GM23338 (cell line): ENCODE measurements at regions not wholly inside any gene's neighbourhood (a gene's known extent, or its start where the extent isn't known, plus 50 kb on each side); places are given as distances from the start of the nearest gene placed in this dataset.
A peak's percentile ranks its signal among the peaks of the same experiment; 100 is the strongest.

Source experiments
- ATAC-seq: fragments of 200-7000 bp; cut with Tn5 transposase; 3 replicates; pipeline ENCODE4 v1.9.1; 2020
- DNase-seq: peaks from one replicate; pipeline ENCODE4 v3.0.0-alpha.2; 2015; ENCODE audit warnings: low spot score
- H2AFZ ChIP-seq: fragments of 200-600 bp; sonication (generic); 2 replicates; pipeline ENCODE4 v1.8.0; 2016; ENCODE audit warnings: antibody characterized with exemption, mild to moderate bottlenecking, moderate library complexity
- H3F3A ChIP-seq: fragments of 200-600 bp; sonication (generic); replicated peaks from 2 replicates; pipeline ENCODE4 v1.8.0; 2017; ENCODE audit warnings: antibody characterized with exemption, mixed run types, low read depth
- H3K27ac ChIP-seq: fragments of 200-600 bp; sonication (generic); 2 replicates; pipeline ENCODE4 v1.6.1; 2016; ENCODE audit warnings: low read depth
- H3K27me3 ChIP-seq: fragments of 200-600 bp; sonication (generic); 2 replicates; pipeline ENCODE4 v1.8.0; 2016; ENCODE audit warnings: mild to moderate bottlenecking, mixed run types, moderate library complexity; ENCODE audit not compliant: insufficient read depth
- H3K36me3 ChIP-seq: fragments of 200-600 bp; sonication (generic); 2 replicates; pipeline ENCODE4 v1.8.0; 2016; ENCODE audit warnings: mild to moderate bottlenecking; ENCODE audit not compliant: insufficient read depth
- H3K4me1 ChIP-seq: fragments of 200-600 bp; sonication (generic); 2 replicates; pipeline ENCODE4 v1.8.0; 2016; ENCODE audit warnings: mild to moderate bottlenecking, moderate library complexity; ENCODE audit not compliant: insufficient read depth
- H3K4me2 ChIP-seq: fragments of 200-600 bp; sonication (generic); 2 replicates; pipeline ENCODE4 v1.7.1; 2017; ENCODE audit warnings: mixed run types
- H3K4me3 ChIP-seq: fragments of 200-600 bp; sonication (generic); 2 replicates; pipeline ENCODE4 v1.6.1; 2016; ENCODE audit warnings: mixed run types
- H3K79me2 ChIP-seq: fragments of 200-600 bp; sonication (generic); replicated peaks from 2 replicates; pipeline ENCODE4 v1.8.0; 2017; ENCODE audit warnings: mild to moderate bottlenecking; ENCODE audit not compliant: insufficient read depth
- H3K9me2 ChIP-seq: fragments of 200-600 bp; sonication (generic); 2 replicates; pipeline ENCODE4 v1.8.0; 2017; ENCODE audit not compliant: insufficient read depth
- H4K20me1 ChIP-seq: fragments of 200-600 bp; sonication (generic); replicated peaks from 2 replicates; pipeline ENCODE4 v1.8.0; 2017; ENCODE audit warnings: mild to moderate bottlenecking; ENCODE audit not compliant: insufficient read depth
- H3K27ac Mint-ChIP-seq: 2 replicates; pipeline ENCODE4 v1.8.0; 2020; ENCODE audit warnings: inconsistent platforms, mild to moderate bottlenecking, moderate library complexity, mixed read lengths
- H3K27me3 Mint-ChIP-seq: 3 replicates; pipeline ENCODE4 v1.8.0; 2022; ENCODE audit warnings: low read depth, mild to moderate bottlenecking, moderate library complexity, mixed read lengths, inconsistent platforms; ENCODE audit not compliant: insufficient read depth, poor library complexity
- H3K36me3 Mint-ChIP-seq: 3 replicates; pipeline ENCODE4 v1.8.0; 2021; ENCODE audit warnings: low read depth, mild to moderate bottlenecking, inconsistent platforms, moderate library complexity, mixed read lengths
- H3K4me1 Mint-ChIP-seq: 3 replicates; pipeline ENCODE4 v1.8.0; 2020; ENCODE audit warnings: mild to moderate bottlenecking, inconsistent platforms, mixed read lengths
- H3K4me3 Mint-ChIP-seq: 3 replicates; pipeline ENCODE4 v1.8.0; 2021; ENCODE audit warnings: moderate library complexity, mild to moderate bottlenecking, inconsistent platforms, mixed read lengths
- H3K9me3 Mint-ChIP-seq: 3 replicates; pipeline ENCODE4 v1.8.0; 2020; ENCODE audit warnings: moderate library complexity, mild to moderate bottlenecking, inconsistent platforms, mixed read lengths
- CREB1 ChIP-seq: fragments of 250-450 bp; sonication (Bioruptor Pico); IDR thresholded peaks from 2 replicates; pipeline ENCODE4 v1.5.0; 2020; ENCODE audit warnings: low read depth, mild to moderate bottlenecking, moderate library complexity
- EZH2 ChIP-seq: fragments of 200-600 bp; sonication (generic); IDR thresholded peaks from one replicate; pipeline ENCODE4 v1.8.0; 2017; ENCODE audit warnings: antibody characterized with exemption, mild to moderate bottlenecking, low read depth; ENCODE audit not compliant: unreplicated experiment
- EZH2phosphoT487 ChIP-seq: fragments of 200-600 bp; sonication (generic); IDR thresholded peaks from one replicate; pipeline ENCODE4 v1.8.1; 2018; ENCODE audit warnings: antibody characterized with exemption; ENCODE audit not compliant: unreplicated experiment
- JUNB ChIP-seq: IDR thresholded peaks from one replicate; pipeline ENCODE4 v1.6.1; 2016; ENCODE audit warnings: antibody characterized with exemption; ENCODE audit not compliant: unreplicated experiment
- NANOG ChIP-seq: IDR thresholded peaks from 2 replicates; pipeline ENCODE4 v1.6.1; 2016; ENCODE audit warnings: antibody characterized with exemption, borderline replicate concordance
- POLR2AphosphoS5 ChIP-seq: IDR thresholded peaks from 2 replicates; pipeline ENCODE4 v1.6.1; 2016; ENCODE audit warnings: antibody characterized with exemption, low read depth
- STAT1 ChIP-seq: IDR thresholded peaks from one replicate; pipeline ENCODE4 v1.6.1; 2016; ENCODE audit warnings: antibody characterized with exemption; ENCODE audit not compliant: unreplicated experiment
- ZNF114 ChIP-seq: fragments of 250-450 bp; sonication (Bioruptor Pico); IDR thresholded peaks from 2 replicates; pipeline ENCODE4 v1.5.0; 2020; ENCODE audit warnings: mild to moderate bottlenecking, moderate library complexity
- ZNF331 ChIP-seq: fragments of 250-450 bp; sonication (Bioruptor Pico); IDR thresholded peaks from 2 replicates; pipeline ENCODE4 v1.5.0; 2020; ENCODE audit warnings: low read depth, mild to moderate bottlenecking, moderate library complexity
- TF ChIP-seq, protein P1 (sequence below): IDR thresholded peaks from 2 replicates; pipeline ENCODE4 v1.6.1; 2016; ENCODE audit warnings: antibody characterized with exemption
- TF ChIP-seq, protein P2 (sequence below): fragments of 250-450 bp; sonication (Bioruptor Pico); IDR thresholded peaks from 2 replicates; pipeline ENCODE4 v1.5.0; 2020; ENCODE audit warnings: mild to moderate bottlenecking, moderate library complexity
- TF ChIP-seq, protein P3 (sequence below): IDR thresholded peaks from one replicate; pipeline ENCODE4 v1.6.1; 2018; ENCODE audit warnings: antibody characterized with exemption; ENCODE audit not compliant: unreplicated experiment
- TF ChIP-seq, protein P4 (sequence below), 2 experiments: fragments of 200-600 bp in 1 of 2; sonication (generic) in 1 of 2; conservative IDR thresholded peaks; 2 replicates each; pipeline versions ENCODE4 v1.5.1 to v1.6.1; 2016 to 2017; ENCODE audit warnings: antibody characterized with exemption in 2 of 2, low read depth in 2 of 2, mild to moderate bottlenecking in 2 of 2, moderate library complexity in 1 of 2

DNA sequence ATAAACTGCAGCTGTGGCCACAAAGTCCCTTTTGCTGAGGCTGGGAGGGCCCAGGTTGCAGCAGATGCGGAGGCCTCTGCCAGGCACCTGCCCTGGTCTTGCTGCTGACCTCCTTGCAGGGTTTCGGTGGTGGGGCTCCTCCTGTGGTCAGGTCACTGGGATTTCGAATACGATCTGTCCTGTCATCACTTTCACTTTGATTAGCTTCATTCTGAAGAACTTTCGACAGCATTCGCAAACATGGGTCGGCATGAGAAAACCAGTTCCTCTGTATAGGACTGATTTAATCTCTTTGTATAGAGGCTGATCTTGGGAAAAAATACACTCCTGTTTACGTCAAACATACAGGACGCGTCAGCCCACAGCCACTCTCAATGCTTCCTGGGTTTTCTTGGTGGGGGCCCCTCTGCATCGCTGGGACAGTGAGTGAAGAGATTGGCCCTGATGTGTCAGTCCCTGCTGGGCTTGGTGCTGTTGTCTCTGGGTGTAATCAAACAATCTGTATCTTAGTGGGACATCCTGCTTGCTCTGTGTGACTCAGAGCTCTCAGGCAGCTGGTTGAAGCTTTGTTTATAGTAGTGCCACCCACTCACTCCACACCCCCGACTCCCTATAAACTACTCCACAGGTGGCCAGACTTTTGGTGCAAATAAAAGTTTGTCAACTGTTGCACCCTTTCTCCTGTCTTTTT lies 209.4 kb upstream of the CXCR4 start:
- peaks cover 39% of the 10 kb centered on the region for H3K4me1 ChIP-seq
- H3K4me1 Mint-ChIP-seq = peaks cover 43% of the 10 kb centered on the region
- peaks cover 3% of the 10 kb centered on the region; the same call in 2 of the 3 replicates for H3K9me3 Mint-ChIP-seq
- H3K4me2 ChIP-seq = peak overlapping the region; percentile 11; the same call in 1 of the 2 replicates
- H3K79me2 ChIP-seq = no peaks in the 10 kb centered on the region
- H3K36me3 Mint-ChIP-seq = no peaks in the 10 kb centered on the region
- H3K9me2 ChIP-seq = no peaks in the 10 kb centered on the region; the same call in none of the 2 replicates
- no peak for TF ChIP-seq CREB1
- TF ChIP-seq STAT1 = no peak
- TF ChIP-seq, protein P1, sequence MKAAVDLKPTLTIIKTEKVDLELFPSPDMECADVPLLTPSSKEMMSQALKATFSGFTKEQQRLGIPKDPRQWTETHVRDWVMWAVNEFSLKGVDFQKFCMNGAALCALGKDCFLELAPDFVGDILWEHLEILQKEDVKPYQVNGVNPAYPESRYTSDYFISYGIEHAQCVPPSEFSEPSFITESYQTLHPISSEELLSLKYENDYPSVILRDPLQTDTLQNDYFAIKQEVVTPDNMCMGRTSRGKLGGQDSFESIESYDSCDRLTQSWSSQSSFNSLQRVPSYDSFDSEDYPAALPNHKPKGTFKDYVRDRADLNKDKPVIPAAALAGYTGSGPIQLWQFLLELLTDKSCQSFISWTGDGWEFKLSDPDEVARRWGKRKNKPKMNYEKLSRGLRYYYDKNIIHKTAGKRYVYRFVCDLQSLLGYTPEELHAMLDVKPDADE = no peak
- TF ChIP-seq, protein P2, sequence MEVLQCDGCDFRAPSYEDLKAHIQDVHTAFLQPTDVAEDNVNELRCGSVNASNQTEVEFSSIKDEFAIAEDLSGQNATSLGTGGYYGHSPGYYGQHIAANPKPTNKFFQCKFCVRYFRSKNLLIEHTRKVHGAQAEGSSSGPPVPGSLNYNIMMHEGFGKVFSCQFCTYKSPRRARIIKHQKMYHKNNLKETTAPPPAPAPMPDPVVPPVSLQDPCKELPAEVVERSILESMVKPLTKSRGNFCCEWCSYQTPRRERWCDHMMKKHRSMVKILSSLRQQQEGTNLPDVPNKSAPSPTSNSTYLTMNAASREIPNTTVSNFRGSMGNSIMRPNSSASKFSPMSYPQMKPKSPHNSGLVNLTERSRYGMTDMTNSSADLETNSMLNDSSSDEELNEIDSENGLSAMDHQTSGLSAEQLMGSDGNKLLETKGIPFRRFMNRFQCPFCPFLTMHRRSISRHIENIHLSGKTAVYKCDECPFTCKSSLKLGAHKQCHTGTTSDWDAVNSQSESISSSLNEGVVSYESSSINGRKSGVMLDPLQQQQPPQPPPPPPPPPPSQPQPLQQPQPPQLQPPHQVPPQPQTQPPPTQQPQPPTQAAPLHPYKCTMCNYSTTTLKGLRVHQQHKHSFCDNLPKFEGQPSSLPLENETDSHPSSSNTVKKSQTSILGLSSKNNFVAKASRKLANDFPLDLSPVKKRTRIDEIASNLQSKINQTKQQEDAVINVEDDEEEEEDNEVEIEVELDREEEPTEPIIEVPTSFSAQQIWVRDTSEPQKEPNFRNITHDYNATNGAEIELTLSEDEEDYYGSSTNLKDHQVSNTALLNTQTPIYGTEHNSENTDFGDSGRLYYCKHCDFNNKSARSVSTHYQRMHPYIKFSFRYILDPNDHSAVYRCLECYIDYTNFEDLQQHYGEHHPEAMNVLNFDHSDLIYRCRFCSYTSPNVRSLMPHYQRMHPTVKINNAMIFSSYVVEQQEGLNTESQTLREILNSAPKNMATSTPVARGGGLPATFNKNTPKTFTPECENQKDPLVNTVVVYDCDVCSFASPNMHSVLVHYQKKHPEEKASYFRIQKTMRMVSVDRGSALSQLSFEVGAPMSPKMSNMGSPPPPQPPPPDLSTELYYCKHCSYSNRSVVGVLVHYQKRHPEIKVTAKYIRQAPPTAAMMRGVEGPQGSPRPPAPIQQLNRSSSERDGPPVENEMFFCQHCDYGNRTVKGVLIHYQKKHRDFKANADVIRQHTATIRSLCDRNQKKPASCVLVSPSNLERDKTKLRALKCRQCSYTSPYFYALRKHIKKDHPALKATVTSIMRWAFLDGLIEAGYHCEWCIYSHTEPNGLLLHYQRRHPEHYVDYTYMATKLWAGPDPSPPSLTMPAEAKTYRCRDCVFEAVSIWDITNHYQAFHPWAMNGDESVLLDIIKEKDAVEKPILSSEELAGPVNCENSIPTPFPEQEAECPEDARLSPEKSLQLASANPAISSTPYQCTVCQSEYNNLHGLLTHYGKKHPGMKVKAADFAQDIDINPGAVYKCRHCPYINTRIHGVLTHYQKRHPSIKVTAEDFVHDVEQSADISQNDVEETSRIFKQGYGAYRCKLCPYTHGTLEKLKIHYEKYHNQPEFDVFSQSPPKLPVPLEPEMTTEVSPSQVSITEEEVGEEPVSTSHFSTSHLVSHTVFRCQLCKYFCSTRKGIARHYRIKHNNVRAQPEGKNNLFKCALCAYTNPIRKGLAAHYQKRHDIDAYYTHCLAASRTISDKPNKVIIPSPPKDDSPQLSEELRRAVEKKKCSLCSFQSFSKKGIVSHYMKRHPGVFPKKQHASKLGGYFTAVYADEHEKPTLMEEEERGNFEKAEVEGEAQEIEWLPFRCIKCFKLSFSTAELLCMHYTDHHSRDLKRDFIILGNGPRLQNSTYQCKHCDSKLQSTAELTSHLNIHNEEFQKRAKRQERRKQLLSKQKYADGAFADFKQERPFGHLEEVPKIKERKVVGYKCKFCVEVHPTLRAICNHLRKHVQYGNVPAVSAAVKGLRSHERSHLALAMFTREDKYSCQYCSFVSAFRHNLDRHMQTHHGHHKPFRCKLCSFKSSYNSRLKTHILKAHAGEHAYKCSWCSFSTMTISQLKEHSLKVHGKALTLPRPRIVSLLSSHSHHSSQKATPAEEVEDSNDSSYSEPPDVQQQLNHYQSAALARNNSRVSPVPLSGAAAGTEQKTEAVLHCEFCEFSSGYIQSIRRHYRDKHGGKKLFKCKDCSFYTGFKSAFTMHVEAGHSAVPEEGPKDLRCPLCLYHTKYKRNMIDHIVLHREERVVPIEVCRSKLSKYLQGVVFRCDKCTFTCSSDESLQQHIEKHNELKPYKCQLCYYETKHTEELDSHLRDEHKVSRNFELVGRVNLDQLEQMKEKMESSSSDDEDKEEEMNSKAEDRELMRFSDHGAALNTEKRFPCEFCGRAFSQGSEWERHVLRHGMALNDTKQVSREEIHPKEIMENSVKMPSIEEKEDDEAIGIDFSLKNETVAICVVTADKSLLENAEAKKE (CRISPR knock-in tag) = no peak
- no peak for TF ChIP-seq ZNF114 (CRISPR knock-in tag)
- TF ChIP-seq, protein P3, sequence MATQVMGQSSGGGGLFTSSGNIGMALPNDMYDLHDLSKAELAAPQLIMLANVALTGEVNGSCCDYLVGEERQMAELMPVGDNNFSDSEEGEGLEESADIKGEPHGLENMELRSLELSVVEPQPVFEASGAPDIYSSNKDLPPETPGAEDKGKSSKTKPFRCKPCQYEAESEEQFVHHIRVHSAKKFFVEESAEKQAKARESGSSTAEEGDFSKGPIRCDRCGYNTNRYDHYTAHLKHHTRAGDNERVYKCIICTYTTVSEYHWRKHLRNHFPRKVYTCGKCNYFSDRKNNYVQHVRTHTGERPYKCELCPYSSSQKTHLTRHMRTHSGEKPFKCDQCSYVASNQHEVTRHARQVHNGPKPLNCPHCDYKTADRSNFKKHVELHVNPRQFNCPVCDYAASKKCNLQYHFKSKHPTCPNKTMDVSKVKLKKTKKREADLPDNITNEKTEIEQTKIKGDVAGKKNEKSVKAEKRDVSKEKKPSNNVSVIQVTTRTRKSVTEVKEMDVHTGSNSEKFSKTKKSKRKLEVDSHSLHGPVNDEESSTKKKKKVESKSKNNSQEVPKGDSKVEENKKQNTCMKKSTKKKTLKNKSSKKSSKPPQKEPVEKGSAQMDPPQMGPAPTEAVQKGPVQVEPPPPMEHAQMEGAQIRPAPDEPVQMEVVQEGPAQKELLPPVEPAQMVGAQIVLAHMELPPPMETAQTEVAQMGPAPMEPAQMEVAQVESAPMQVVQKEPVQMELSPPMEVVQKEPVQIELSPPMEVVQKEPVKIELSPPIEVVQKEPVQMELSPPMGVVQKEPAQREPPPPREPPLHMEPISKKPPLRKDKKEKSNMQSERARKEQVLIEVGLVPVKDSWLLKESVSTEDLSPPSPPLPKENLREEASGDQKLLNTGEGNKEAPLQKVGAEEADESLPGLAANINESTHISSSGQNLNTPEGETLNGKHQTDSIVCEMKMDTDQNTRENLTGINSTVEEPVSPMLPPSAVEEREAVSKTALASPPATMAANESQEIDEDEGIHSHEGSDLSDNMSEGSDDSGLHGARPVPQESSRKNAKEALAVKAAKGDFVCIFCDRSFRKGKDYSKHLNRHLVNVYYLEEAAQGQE = no peak
- TF ChIP-seq, protein P4, sequence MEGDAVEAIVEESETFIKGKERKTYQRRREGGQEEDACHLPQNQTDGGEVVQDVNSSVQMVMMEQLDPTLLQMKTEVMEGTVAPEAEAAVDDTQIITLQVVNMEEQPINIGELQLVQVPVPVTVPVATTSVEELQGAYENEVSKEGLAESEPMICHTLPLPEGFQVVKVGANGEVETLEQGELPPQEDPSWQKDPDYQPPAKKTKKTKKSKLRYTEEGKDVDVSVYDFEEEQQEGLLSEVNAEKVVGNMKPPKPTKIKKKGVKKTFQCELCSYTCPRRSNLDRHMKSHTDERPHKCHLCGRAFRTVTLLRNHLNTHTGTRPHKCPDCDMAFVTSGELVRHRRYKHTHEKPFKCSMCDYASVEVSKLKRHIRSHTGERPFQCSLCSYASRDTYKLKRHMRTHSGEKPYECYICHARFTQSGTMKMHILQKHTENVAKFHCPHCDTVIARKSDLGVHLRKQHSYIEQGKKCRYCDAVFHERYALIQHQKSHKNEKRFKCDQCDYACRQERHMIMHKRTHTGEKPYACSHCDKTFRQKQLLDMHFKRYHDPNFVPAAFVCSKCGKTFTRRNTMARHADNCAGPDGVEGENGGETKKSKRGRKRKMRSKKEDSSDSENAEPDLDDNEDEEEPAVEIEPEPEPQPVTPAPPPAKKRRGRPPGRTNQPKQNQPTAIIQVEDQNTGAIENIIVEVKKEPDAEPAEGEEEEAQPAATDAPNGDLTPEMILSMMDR (conservative IDR thresholded peaks at IDR 0.05; ENCODE audit: low read depth in 2 of 2) = no peak
- TF ChIP-seq JUNB = no peak
- no peak for TF ChIP-seq EZH2phosphoT487
- no peak for TF ChIP-seq NANOG
- no peak for TF ChIP-seq EZH2
- no peak for TF ChIP-seq ZNF331
- TF ChIP-seq POLR2AphosphoS5 = no peak
- ATAC-seq (peak; percentile 74), DNase-seq (no peak)
- no peak overlapping the region; the same call in 1 of the 2 replicates for H3K27ac ChIP-seq
- H3K27ac Mint-ChIP-seq = no peak overlapping the region
- no peak overlapping the region for H3K4me3 Mint-ChIP-seq
- no peaks in the 10 kb centered on the region for H3K27me3 ChIP-seq
- no peak overlapping the region for H3K4me3 ChIP-seq
- H3K27me3 Mint-ChIP-seq = peaks cover 9% of the 10 kb centered on the region
- H3K36me3 ChIP-seq = no peaks in the 10 kb centered on the region; the same call in 1 of the 2 replicates
- peak overlapping the region; percentile 81; the same call in 1 of the 2 replicates for H2AFZ ChIP-seq
- H3F3A ChIP-seq = no peaks in the 10 kb centered on the region
- no peaks in the 10 kb centered on the region for H4K20me1 ChIP-seq
